T-helper 2 cell treated with Interferon-gamma antibody and Interleukin-4, amounts not matched to agents 5 μg/mL and 100 μg/mL, for 36 hours (primary cell): ENCODE measurements at regions not wholly inside any gene's neighbourhood (a gene's known extent, or its start where the extent isn't known, plus 50 kb on each side); places are given as distances from the start of the nearest gene placed in this dataset.

Source experiments
- DNase-seq: peaks from one replicate; pipeline ENCODE4 v3.0.0; 2021; ENCODE audit warnings: low spot score
- H3K27ac Mint-ChIP-seq: one replicate; pipeline ENCODE4 v1.8.0; 2021; ENCODE audit warnings: mild to moderate bottlenecking, mixed read lengths
- H3K27me3 Mint-ChIP-seq: one replicate; pipeline ENCODE4 v1.8.0; 2021; ENCODE audit warnings: low read depth, mixed read lengths
- H3K36me3 Mint-ChIP-seq: one replicate; pipeline ENCODE4 v1.8.0; 2021; ENCODE audit warnings: low read depth, mixed read lengths
- H3K4me1 Mint-ChIP-seq: one replicate; pipeline ENCODE4 v1.8.0; 2021; ENCODE audit warnings: low read depth, mixed read lengths
- H3K4me3 Mint-ChIP-seq: one replicate; pipeline ENCODE4 v1.8.0; 2022; ENCODE audit warnings: mild to moderate bottlenecking, moderate library complexity, mixed read lengths
- H3K9me3 Mint-ChIP-seq: one replicate; pipeline ENCODE4 v1.8.0; 2021; ENCODE audit warnings: mixed read lengths

DNA sequence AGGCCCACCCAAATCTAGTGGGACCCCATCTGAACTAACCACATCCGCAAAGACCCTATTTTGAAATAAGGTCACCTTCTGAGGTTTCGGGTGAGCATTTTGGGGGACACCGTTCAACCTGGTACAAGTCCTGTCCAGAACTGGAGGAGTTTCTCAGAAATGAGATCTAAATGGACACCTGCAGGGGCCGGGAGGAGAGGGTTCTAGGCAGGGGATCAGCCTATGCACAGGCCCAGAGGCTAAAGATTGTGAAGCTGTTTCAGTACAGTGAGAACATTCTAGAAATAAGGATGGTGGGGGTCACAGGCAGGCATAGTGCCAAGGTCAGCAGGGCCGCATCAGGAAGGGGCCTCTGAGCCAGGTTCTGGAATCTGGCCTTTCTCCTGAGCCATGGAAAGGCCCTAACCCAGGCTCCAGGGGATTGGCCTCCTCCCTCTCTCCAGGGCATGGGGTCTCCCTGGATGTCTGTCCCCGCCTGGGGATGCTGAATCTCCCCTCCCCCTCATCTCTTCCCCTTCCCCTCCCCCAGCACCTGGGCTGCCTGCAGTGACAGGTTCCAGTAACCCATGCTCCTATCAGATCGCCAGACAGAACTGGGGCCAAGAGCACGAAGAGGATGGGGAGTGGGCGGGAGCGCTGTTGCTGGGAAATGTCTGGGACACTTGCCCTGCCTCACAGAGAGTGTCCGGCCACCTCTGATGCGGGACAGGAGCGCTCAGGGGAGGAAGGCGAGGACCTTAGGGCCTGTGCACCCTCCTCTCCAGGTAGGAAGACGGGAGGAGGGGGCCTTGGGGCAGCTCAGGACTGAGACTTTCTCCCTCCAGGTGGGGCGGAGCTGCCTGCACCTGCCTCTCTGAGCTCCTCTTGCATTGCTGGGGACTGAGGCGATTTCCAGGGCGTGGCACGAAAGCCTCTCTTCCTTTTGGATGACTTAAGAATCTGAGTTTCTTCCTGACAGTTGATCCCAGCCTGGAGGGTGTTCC, 321.4 kb upstream of the TNRC6C start:
- H3K36me3 Mint-ChIP-seq: peaks cover 2% of the 10 kb centered on the region
- H3K9me3 Mint-ChIP-seq: no peaks in the 10 kb centered on the region
- DNase-seq: no peak
- no peak overlapping the region for H3K4me3 Mint-ChIP-seq
- peaks cover 33% of the 10 kb centered on the region for H3K4me1 Mint-ChIP-seq
- no peak overlapping the region for H3K27ac Mint-ChIP-seq
- H3K27me3 Mint-ChIP-seq: no peaks in the 10 kb centered on the region

DNA sequence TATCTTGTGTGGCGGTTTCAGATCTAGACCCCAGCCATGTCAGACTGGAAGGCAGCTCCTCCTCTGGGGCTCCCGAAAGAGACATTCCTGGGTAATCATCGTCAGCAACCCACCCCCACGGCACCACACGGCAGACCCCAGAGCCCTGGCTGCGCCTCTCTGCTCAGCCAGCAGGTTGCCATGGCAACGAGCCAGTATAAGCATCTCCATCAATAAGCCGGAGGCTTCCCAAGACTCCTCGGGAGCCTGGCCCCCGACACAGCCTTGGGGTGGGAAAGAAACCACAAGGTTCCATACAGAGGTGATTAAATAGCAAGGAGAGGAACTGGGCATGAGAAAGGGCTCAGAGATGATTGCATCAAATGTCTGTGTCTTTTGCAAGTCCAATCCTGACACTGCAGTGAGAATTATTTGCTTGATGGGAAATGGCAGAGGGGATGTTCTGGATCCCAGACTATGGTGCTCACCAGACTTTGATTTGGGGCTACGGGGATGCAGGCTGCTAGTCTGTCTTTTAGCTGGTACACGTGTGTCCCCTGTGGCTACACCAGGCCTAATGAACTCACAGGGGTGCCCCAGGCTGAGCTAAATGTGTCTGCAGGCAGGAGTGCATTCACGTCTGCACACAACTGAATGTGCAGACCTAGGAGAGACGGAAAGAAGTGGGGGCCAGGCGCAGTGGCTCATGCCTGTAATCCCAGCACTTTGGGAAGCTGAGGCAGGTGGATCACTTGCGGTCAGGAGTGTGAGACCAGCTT, 320.5 kb upstream of the TNRC6C start:
- Mint-ChIP-seq H3K4me1 (peaks cover 33% of the 10 kb centered on the region), H3K4me3 (no peak overlapping the region), H3K36me3 (peaks cover 2% of the 10 kb centered on the region), H3K9me3 (no peaks in the 10 kb centered on the region), H3K27ac (peak overlapping the region; percentile 12), H3K27me3 (no peaks in the 10 kb centered on the region)
- no peak for DNase-seq

DNA sequence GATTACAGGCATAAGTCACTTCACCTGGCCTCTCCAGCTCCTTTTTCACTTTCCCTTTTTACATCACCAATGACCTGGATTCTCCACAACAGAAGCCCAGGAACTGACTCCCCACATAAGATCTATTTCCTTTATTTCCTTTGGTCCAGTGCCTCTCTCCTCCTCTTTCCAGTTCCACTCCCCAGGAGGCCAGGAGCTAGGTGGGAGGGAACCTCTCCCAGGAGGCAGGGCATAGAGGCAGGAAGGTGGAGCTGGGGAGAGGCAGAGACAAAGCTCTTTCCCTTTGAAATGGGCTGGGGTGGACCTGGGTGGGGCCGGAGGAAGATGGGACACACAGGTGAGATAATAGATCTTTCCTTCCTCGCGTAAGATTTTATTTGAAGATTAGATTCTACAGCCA, 318.3 kb upstream of the TNRC6C start:
- H3K4me1 Mint-ChIP-seq: peaks cover 32% of the 10 kb centered on the region

DNA sequence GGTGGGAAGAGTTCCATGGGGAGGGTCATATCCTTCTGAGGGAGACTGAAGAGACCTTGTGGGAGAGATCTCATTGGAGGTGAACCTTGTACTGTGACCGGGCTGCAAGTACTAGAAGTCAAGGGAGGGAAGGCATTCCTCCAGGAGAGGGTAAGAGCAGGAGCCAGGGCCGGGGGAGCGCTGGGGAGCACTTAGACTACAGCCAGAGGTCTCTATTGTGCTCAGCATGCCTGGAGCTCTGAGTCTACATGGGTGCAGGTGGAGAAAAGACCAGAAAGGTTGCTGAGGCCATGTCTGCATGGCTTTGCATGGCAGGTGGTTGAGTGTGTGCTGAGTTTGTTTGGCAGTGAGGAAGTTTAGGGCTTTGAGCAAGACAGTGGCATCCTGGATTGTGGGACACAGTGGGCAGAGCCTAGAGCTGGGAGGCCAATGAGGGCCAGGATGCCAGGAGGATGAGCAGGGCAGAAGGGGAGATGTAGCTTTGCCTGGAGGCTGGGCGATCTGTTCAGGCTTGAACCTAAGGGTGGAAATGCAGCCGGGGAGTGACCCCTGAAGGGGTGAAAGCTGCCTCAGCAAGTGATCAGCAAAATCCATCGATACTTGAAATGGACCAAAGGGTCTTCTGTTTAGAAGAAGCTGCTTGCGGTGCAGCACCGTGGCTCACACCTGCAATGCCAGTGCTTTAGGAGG, 317.4 kb upstream of the TNRC6C start:
- Mint-ChIP-seq H3K4me1 (peaks cover 32% of the 10 kb centered on the region), H3K27me3 (no peaks in the 10 kb centered on the region), H3K9me3 (no peaks in the 10 kb centered on the region), H3K4me3 (no peak overlapping the region), H3K27ac (no peak overlapping the region), H3K36me3 (no peaks in the 10 kb centered on the region)
- no peak for DNase-seq

More for the DNA sequence above, 318.3 kb upstream of the TNRC6C start:
- DNase-seq: no peak
- Mint-ChIP-seq H3K27me3 (no peaks in the 10 kb centered on the region), H3K4me3 (no peak overlapping the region), H3K9me3 (no peaks in the 10 kb centered on the region), H3K27ac (no peak overlapping the region), H3K36me3 (no peaks in the 10 kb centered on the region)

DNA sequence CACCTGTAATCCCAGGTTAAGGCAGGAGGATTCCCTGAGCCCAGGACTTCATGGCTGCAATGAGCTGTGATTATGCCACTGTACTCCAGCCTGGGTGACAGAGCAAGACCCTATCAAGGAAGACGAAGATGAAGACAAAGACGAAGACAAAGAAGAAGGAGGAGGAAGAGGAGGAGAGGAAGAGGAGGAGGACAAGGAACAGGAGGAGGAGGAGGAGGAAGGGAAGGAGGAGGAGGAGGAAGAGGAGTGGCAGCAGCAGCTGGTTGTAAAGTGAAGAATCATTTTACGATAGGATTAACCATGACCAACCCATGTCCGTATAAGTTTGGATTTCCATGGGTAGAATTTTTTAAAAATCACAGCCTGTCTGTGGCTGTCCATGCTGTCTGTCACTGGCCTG, 316.8 kb upstream of the TNRC6C start:
- Mint-ChIP-seq H3K4me1 (peaks cover 34% of the 10 kb centered on the region), H3K4me3 (no peak overlapping the region), H3K27ac (no peak overlapping the region), H3K9me3 (no peaks in the 10 kb centered on the region), H3K36me3 (no peaks in the 10 kb centered on the region), H3K27me3 (no peaks in the 10 kb centered on the region)
- DNase-seq: no peak

DNA sequence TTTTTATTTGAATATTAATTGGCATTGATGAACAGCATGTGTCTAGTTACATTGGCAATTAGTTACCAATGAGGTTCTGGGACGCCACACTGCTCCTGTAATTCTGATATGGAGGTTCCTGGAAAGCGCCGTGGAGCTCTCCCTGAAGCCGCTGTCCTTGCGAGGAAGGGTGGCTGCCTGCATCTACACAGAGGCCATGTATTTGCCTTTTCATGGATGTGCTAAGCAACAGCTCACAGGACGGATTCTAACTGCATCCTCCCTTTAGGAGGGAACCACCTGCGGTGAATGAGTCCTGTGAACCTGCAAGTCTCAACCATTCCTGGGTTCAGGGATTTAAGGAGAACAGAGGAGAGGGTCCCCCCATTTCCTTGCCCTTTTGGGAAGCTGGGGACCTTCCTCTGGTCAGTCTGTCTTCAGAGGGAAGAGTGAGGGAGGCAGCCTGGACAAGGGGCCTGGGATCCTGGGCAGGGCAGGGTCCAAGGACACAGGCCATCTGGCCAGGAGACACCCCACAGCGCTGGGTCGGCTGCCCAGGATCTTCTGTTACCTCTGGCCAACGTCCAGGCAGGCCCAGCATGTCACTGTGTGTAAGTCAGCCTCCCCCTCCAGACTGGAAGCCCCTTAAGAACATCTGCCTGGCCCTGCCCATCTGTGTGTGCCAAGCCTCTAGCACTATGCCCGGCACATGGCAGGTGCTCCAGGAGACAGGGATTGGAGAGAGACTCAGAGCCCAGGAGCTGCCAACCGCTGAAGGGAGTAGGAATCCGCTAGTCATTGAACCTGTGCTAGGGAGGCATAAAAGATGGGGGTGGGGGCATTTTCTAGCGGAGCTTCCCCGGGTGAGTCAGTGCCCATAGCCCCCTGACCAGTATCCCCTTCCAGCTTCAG, 314.1 kb upstream of the TNRC6C start:
- no peak for DNase-seq
- peak overlapping the region; percentile 67 for H3K4me3 Mint-ChIP-seq
- H3K27ac Mint-ChIP-seq: peak overlapping the region; percentile 98
- peaks cover 8% of the 10 kb centered on the region for H3K36me3 Mint-ChIP-seq
- H3K4me1 Mint-ChIP-seq: peaks cover 44% of the 10 kb centered on the region
- H3K9me3 Mint-ChIP-seq: peaks cover 7% of the 10 kb centered on the region
- H3K27me3 Mint-ChIP-seq: no peaks in the 10 kb centered on the region

DNA sequence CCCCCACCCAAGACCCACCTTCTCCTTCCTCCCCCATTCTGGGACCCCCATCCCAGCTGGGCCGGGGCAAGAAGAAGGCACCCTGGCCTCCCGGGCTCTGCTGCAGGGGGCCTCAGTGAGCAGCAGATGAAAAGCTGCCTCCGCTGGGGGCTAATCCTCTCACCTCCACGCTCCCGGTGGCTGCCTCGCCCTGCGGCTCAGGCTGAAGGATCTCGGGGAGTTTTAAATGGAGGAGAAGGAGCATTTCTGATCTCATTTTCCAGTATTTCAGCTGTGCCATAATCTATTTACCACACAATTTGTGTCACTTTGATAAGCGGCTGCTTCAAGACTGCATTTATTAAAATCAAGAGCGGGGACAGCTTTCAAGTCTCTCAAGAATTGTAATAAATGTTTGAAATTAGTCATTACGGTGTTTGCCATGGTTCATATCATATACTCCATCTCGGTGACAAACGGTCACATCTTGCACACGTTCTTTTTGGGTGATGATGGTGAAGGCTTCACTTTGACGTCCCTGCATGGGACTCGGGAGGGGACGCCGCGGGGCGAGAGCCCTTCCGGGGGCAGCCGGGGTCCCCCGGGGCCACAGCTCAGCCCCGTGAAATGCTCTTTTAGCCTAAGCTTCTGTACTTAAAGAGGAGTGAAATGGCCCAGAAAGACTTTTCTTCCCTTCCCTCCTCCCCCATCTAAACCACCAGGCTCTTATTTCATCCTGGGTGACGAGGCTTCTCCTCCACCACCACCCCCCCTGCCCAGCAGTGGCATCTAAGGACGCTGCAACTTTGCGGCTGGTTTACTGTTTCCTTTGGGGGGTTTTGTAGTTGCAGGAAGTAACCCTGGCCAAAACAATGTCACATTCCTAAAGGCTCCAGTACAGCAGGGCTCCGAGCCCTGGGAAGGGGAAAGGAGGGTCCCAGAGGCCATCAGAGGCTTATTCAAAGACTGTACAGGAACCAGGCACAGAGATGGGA, 313.1 kb upstream of the TNRC6C start:
- H3K9me3 Mint-ChIP-seq: peaks cover 9% of the 10 kb centered on the region
- H3K27me3 Mint-ChIP-seq: no peaks in the 10 kb centered on the region
- peak; percentile 79 for DNase-seq
- H3K36me3 Mint-ChIP-seq: peaks cover 10% of the 10 kb centered on the region
- peak overlapping the region; percentile 98 for H3K27ac Mint-ChIP-seq
- peak overlapping the region; percentile 67 for H3K4me3 Mint-ChIP-seq
- H3K4me1 Mint-ChIP-seq: peaks cover 49% of the 10 kb centered on the region

DNA sequence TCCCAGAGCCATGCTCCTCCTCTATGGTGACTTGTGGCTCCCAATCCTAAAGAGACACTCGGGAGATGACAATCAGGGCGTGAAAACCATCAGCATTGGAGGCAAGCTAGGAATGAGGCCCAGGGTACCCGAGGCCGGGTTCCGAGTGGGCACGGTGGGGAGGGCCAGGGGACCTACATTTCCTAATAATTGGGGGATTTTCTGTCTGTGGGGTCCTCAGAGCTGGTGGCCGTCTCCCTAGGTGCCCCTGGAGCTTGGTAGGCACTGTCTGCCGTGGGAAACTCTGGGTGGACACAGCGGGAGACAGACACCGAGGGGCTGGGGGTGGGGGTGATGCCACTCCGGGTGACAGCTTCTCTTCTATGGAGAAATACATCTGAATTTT, 312.5 kb upstream of the TNRC6C start:
- H3K27me3 Mint-ChIP-seq: no peaks in the 10 kb centered on the region
- H3K9me3 Mint-ChIP-seq: peaks cover 9% of the 10 kb centered on the region
- H3K4me1 Mint-ChIP-seq: peaks cover 51% of the 10 kb centered on the region
- peak overlapping the region; percentile 67 for H3K4me3 Mint-ChIP-seq
- peaks cover 10% of the 10 kb centered on the region for H3K36me3 Mint-ChIP-seq
- no peak for DNase-seq
- peak overlapping the region; percentile 98 for H3K27ac Mint-ChIP-seq

DNA sequence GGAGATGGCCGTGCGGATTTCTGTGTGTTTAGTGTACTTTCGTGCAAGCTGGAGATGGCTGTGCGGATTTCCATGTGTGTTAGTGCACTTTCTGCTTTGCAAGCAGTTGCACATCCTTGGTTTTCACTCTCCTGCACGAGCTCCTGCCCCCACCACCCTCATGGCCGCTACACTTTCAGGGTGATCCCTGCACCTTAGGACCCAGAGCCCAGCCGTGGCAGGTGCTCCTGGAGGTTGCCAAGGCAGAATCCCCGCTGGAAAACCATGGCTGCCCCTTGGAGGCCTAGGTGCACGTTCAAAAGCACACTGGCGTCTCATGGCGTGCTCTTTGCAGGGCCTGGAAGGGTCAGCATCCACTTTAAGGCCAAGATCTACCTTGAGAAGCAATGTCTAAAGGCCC, 311.0 kb upstream of the TNRC6C start:
- Mint-ChIP-seq H3K4me3 (no peak overlapping the region), H3K36me3 (peaks cover 10% of the 10 kb centered on the region), H3K27me3 (no peaks in the 10 kb centered on the region), H3K27ac (no peak overlapping the region), H3K9me3 (peaks cover 9% of the 10 kb centered on the region), H3K4me1 (peaks cover 48% of the 10 kb centered on the region)
- no peak for DNase-seq

DNA sequence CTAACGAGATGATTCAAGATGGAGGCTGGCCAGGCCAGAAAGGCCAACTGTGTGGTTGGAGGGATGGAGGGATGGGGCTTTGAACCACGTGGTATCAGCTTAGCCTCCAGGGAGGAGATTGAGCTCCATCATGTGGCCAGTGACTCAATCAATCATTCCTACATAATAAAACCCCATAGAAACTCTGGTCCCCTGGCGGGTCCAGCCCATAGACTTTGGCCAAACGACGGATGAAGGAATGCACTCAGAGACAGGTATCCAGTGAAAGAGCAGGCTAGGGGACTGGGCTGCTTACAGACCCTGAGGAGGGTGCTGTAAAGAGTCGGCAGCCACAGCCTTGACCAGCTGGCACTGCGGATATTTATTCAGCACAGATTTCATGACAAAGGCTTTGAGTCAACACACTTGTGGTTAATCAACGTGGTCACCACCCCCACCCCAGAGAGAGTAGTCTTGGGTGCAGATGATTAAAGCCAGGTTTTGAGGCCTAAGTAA, 308.7 kb upstream of the TNRC6C start:
- Mint-ChIP-seq H3K36me3 (peaks cover 10% of the 10 kb centered on the region), H3K4me3 (no peak overlapping the region), H3K27ac (peak overlapping the region; percentile 50), H3K9me3 (peaks cover 9% of the 10 kb centered on the region), H3K27me3 (no peaks in the 10 kb centered on the region), H3K4me1 (peaks cover 38% of the 10 kb centered on the region)
- DNase-seq: no peak

DNA sequence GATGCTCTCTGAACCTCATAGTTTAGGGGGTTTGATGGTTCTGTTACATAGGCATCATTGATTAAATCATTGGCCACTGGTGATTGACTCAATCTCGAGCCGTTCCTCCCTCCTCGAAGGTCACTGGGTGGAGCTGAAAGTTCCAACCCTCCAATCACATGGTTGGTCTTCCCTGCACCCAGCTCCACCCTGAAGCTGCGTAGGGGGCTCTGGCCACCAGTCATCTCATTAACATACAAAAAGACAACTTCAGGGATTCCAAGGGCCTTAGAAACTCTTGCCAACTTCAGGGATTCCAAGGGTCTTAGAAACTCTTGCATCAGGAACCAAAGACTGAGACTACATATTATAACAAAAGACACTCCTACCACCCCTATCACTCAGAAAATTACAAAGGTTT, 306.5 kb upstream of the TNRC6C start:
- no peaks in the 10 kb centered on the region for H3K27me3 Mint-ChIP-seq
- peaks cover 10% of the 10 kb centered on the region for H3K36me3 Mint-ChIP-seq
- no peak overlapping the region for H3K27ac Mint-ChIP-seq
- peaks cover 9% of the 10 kb centered on the region for H3K9me3 Mint-ChIP-seq
- H3K4me1 Mint-ChIP-seq: peaks cover 26% of the 10 kb centered on the region
- no peak for DNase-seq
- H3K4me3 Mint-ChIP-seq: no peak overlapping the region

DNA sequence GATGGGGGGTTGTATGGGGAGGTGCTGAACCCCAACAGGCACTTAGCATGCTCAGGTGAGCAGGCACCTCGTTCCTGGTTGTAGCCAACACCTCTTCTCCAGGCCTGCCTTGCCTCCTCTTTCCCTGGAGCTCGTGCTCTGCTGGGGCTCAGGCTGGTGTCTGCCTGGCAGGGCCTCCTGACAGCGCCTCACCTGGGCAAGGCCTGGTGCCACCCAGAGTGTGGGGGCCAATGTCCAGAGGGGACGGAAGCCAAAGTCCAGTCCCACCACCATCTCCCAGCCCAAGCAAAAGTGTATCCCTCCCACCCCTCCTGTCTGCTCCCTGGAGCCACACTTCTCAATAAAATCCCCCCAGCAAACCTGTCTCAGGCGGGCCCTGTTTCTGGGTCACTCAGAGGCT, 304.2 kb upstream of the TNRC6C start:
- H3K9me3 Mint-ChIP-seq: peaks cover 3% of the 10 kb centered on the region
- DNase-seq: no peak
- peaks cover 4% of the 10 kb centered on the region for H3K36me3 Mint-ChIP-seq
- H3K4me3 Mint-ChIP-seq: no peak overlapping the region
- H3K27me3 Mint-ChIP-seq: peaks cover 4% of the 10 kb centered on the region
- H3K27ac Mint-ChIP-seq: no peak overlapping the region
- peaks cover 18% of the 10 kb centered on the region for H3K4me1 Mint-ChIP-seq
